ENCODE measurements at regions not wholly inside any gene's neighbourhood (a gene's known extent, or its start where the extent isn't known, plus 50 kb on each side); places are given as distances from the start of the nearest gene placed in this dataset.
"Not testable (repeated sequence)": the region's sequence is repeated elsewhere in the genome, so short reads cannot be mapped to it uniquely, and the experiment has no call there.

GRCh38 chr12:7591531-7591930, 74.2 kb downstream of the APOBEC1 start:
- H3K36me3 ChIP-seq = no peaks in the 10 kb centered on the region
- no peaks in the 10 kb centered on the region for H3K4me1 ChIP-seq
- no peaks in the 10 kb centered on the region for H3K27me3 ChIP-seq
- no peak for TF ChIP-seq CTCF (IDR thresholded peaks at IDR 0.05)
- no peak overlapping the region for H3K4me3 ChIP-seq
- H3K9me3 ChIP-seq = no peaks in the 10 kb centered on the region
- intact Hi-C loops (cut with DNase I) = no loop called here
- no peak for DNase-seq (ENCODE audit: low spot score in 2 of 2)
- H3K27ac ChIP-seq = no peak overlapping the region

- DNase-seq (ENCODE audit: low spot score in 2 of 2); H3K9me3 ChIP-seq; intact Hi-C loops (cut with DNase I); H3K36me3 ChIP-seq; H3K27me3 ChIP-seq; H3K4me3 ChIP-seq; H3K27ac ChIP-seq; H3K4me1 ChIP-seq: not testable (repeated sequence)
Measured at GRCh38 chr12:7590085-7590484, 75.6 kb downstream of the APOBEC1 start.

GRCh38 chr12:7588742-7589329, 76.9 kb downstream of the APOBEC1 start:
- intact Hi-C loops (cut with DNase I) = not testable (repeated sequence)
- DNase-seq (ENCODE audit: low spot score in 2 of 2) = peak in 1 of 2 donors; percentile 71

GRCh38 chr12:7584137-7584536, 80.6 kb upstream of the CD163 start:
- intact Hi-C loops (cut with DNase I); DNase-seq (ENCODE audit: low spot score in 2 of 2); H3K27ac ChIP-seq; H3K4me1 ChIP-seq; H3K4me3 ChIP-seq; H3K9me3 ChIP-seq; H3K36me3 ChIP-seq; H3K27me3 ChIP-seq: not testable (repeated sequence)

More at GRCh38 chr12:7588742-7589329, 76.9 kb downstream of the APOBEC1 start:
- H3K27me3 ChIP-seq, H3K4me3 ChIP-seq, H3K9me3 ChIP-seq, H3K36me3 ChIP-seq, H3K27ac ChIP-seq, H3K4me1 ChIP-seq: not testable (repeated sequence)
- peak; percentile 16 to 29 (median 27) for TF ChIP-seq CTCF (IDR thresholded peaks at IDR 0.05)

GRCh38 chr12:7583471-7583870, 79.9 kb upstream of the CD163 start:
- no peak overlapping the region for H3K4me3 ChIP-seq
- no peaks in the 10 kb centered on the region for H3K4me1 ChIP-seq
- H3K36me3 ChIP-seq = no peaks in the 10 kb centered on the region
- intact Hi-C loops (cut with DNase I) = no loop called here
- H3K9me3 ChIP-seq = peaks cover 0 to 4% of the 10 kb centered on the region in 2 donors
- TF ChIP-seq CTCF (IDR thresholded peaks at IDR 0.05) = no peak
- H3K27ac ChIP-seq = no peak overlapping the region
- DNase-seq (ENCODE audit: low spot score in 2 of 2) = no peak
- no peaks in the 10 kb centered on the region for H3K27me3 ChIP-seq

- intact Hi-C loops (cut with DNase I) = no loop called here
Measured at GRCh38 chr12:7582796-7583195, 79.2 kb upstream of the CD163 start.

More at GRCh38 chr12:7582796-7583195, 79.2 kb upstream of the CD163 start:
- DNase-seq (ENCODE audit: low spot score in 2 of 2) = no peak
- Histone ChIP-seq H3K9me3 (peaks cover 0 to 4% of the 10 kb centered on the region in 2 donors), H3K4me1 (no peaks in the 10 kb centered on the region), H3K27me3 (no peaks in the 10 kb centered on the region), H3K4me3 (no peak overlapping the region), H3K36me3 (no peaks in the 10 kb centered on the region), H3K27ac (no peak overlapping the region)
- no peak for TF ChIP-seq CTCF (IDR thresholded peaks at IDR 0.05)

Measured in ascending aorta (tissue), 2 donors.